D721Med (cell line): ENCODE measurements at regions not wholly inside any gene's neighbourhood (a gene's known extent, or its start where the extent isn't known, plus 50 kb on each side); places are given as distances from the start of the nearest gene placed in this dataset.

Experiments used
- DNase-seq: peaks from one replicate; pipeline ENCODE4 v3.0.0; 2011; ENCODE audit warnings: low spot score; ENCODE audit not compliant: insufficient read length
- FAIRE-seq: peaks from 2 replicates; lab custom pipeline; 2011; peaks lifted over from hg19 to GRCh38; lab: Jason Lieb, UNC
- CTCF ChIP-seq: IDR thresholded peaks from 2 replicates; pipeline ENCODE4 v1.5.1; 2012; ENCODE audit warnings: mild to moderate bottlenecking, control low read depth; ENCODE audit not compliant: insufficient read depth; ENCODE audit errors: missing control alignments

GRCh38 chr5:166648736-166649135 is 1642.7 kb upstream of the WWC1 start:
- no peak for TF ChIP-seq CTCF
- FAIRE-seq, result no peak
- DNase-seq, result no peak

DNA sequence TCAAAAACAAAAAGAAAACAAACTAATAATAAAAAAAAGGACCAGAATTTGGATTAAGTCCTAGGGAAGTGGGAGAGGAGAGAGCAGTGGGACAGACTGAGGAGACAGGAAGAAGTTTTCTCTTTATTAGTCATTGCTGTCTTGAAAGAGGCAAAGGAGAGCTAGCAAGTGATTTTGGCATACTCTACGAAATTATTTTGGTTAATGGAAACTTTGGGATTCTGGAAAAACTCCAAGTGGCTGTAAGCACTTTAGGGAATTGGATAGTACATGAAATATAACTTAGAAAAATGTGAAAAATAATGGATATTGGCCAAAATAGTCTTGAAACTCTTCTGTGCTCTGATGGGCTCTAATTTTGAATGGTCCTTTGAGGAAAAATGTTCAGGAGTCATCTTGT is 1641.8 kb upstream of the WWC1 start:
- no peak for FAIRE-seq
- DNase-seq, result no peak
- no peak for TF ChIP-seq CTCF

DNA sequence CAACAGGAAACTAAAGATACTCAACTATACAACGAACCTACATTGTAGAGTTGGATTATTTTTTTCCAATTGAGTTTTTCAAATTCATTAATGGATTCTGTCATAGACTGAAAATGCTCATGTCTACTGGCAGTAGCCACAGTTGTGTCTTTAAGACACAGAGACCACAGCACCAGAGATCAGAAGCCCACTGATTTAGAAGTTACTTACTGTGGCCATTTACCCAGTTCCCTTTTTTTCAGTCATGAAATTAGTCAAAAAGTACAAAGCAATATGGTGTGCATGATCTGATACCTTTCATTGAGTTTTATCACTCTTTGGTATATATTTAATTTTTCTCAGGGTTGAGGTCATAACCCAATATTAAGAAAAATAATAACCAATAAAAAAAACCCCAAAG is 1640.2 kb upstream of the WWC1 start:
- TF ChIP-seq CTCF, result no peak
- DNase-seq (no peak), FAIRE-seq (no peak)

GRCh38 chr5:166671811-166672210 is 1619.6 kb upstream of the WWC1 start:
- TF ChIP-seq CTCF, result no peak
- FAIRE-seq (no peak), DNase-seq (no peak)

DNA sequence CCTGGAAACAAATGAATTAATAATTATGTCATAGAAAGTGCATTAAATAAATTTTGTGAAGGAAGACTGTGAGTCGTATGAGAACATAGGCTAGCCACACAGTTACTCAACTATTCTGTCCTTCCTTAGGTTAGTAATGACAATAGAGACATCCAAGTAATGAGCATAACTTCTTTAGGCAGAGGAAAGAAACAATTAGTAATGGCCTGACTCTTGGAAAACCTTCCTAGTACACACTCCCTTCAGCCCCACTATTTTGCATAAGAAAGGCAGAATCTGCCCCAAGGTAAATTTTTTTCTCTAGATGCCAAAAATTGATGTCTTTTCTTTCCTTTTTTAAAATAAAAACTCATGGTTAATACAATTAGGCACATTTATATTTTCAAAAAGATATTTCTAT is 1619.0 kb upstream of the WWC1 start:
- DNase-seq (no peak), FAIRE-seq (no peak)
- TF ChIP-seq CTCF, result no peak

DNA sequence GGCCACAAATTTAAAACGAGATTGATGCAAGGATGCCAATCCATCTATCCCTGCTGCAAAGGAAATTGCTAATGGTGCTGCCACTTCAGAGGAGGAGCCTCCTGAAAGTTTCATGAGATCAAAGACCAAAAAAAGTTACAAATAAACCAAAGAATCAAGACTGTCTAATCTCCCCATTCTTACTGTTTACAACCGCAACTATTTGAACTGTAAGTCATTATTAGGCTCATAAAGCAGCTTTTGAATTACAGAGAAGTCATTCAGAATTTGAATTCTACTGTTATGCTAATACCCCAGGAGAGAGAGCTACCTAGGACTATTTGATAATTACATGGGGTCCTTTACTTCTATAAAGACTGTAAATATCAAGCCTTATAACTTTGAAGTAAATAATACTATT is 1613.6 kb upstream of the WWC1 start:
- no peak for TF ChIP-seq CTCF
- no peak for FAIRE-seq
- no peak for DNase-seq

- DNase-seq, result no peak
- no peak for FAIRE-seq
- no peak for TF ChIP-seq CTCF
Observed at GRCh38 chr5:166679331-166679730, 1612.1 kb upstream of the WWC1 start.
